ENCODE measurements at regions not wholly inside any gene's neighbourhood (a gene's known extent, or its start where the extent isn't known, plus 50 kb on each side); places are given as distances from the start of the nearest gene placed in this dataset.
A peak's percentile ranks its signal among the peaks of the same experiment; 100 is the strongest.

DNA sequence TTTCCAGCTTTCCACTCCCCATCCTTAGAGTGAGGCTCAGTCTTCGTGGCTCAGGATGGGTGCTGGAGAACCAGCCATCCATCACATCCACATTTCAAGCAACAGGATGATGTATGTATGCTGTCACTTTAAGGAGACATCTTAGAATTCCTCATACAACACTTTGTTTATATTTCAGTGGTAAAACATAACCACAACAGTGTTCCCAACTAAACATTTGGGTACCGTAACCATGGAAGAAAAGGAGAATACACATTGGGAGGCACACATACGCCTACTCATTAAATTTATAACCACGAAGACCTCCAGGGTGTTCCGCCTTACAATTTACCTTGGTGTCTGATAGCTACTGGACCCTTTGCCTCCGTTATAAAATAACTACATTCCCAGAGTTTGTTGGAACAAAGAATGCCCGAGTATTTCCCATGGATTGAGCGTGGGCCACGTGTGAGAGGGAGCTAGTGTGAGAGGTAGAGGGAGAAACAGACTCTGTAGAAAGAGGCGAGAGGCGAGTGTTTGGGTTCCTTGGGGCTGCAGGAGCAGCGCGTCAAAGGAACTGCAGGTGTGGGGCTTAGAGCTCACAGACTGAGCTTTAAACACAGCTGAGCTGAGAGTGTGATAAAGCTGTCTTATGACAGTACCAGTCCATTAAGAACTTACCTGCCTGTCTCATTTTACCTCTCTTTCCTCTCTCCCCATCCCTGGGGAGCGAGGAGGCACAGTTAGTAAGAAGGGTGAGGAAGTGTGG, 111.5 kb upstream of the USP24 start:
- no peak for DNase-seq (ENCODE audit: low read depth)

DNA sequence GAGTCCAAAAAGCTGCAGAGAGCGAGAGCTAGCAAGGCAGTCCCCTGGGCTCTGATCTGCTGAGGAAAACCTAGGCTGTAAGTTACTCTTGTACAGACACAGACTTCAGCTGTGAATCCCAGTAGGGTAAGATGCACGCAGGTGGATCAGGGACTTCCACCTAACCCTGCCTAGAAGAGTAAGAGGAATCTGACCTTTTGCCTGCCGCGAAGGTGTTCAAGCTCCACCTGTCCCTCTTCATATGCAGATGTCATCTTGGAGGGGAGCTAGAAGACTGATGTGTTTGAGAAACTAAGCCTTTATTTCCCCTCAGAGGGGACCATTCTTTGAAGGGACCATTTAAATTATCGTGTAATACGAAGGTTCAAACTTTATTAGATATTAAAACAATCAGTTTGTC, 108.6 kb upstream of the USP24 start:
- DNase-seq (ENCODE audit: low read depth) = no peak

DNA sequence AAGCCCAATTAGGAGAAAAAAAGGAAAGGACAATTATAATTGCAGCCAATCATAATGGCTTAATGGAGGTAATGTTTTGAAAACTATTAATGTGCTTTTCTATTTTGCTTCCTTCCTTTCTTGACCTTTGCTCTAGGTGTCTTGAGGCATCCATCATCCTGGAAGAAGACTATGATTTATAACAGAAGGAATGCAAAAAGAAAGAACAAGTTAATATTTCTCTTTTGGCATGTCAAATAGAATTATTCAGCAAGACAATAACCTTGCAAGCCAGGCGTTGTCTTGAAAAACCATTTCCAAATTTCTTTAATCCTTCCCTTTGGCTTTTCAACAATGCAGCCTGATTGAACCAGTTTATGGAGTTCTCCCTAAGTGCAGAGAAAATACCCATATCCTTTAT, 107.7 kb upstream of the USP24 start:
- no peak for DNase-seq (ENCODE audit: low read depth)

DNA sequence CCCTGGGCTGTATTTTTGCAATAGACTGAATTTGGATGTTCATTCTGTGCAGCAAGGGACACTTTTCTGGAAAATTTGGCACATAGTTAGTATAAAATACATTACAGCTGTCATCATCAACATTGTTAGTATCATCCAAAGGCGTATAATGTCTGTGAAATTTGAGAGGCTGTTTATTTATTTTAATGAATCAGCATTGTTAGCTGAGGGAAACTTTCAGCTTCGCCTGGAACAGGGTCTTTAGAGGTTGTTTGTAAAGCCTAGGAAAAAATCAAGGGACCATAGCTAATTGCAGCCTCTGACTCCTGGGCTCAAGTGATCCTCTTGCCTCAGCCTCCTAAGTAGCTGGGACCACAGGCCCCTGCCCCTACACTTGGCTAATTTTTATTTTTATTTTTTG, 106.8 kb upstream of the USP24 start:
- DNase-seq (ENCODE audit: low read depth) = no peak

DNA sequence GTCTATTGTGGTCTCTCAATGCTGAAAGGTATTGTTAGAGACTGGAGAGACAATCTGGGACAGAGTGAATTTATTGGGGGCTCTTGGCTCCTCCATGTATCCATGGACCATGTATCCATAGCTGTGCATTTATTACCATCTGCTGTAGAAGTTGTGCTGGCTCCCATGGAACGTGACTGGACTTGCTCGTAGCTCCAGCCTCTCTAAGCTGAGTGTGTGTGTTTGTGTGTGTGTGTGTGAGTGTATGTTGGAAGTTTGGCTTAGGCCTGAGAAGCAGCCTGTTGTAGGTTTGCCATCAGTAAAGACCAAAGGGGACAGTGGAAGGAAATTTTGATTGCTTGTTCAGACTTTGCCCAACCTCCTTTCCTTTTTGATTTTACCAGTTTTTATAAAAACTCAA, 105.7 kb upstream of the USP24 start:
- no peak for DNase-seq (ENCODE audit: low read depth)

DNA sequence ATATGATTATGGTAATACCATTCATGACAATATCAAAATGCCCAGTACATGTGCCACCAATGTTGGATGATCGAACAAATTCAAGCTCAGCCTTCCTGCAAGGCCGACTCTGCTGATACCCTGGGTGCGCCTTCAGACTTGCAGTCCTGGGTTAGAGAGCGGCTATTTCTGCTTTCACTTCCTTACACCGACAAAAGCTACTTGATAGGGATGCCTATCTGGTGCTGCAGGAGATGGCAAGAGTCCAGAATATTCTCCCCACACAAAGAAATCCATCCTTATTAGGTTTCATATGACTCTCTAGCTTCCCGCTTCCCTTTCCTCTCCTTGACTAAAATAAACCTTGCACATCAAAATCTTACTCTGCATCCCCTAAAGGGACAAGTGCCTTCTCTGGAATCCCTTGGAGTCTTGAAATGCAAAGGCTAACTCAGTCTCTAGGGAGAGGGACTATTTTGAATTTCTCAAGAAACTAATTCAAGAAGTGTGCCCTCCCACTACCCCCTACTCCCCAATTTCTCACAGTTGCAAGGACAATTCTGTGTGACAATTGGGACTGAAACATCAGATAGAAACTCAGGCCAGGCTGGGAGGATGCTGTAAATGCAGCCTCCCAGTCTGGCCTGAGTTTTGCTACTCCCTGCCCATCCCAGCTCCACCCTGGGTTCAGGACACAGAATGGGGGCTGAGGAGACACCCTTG, 103.1 kb upstream of the USP24 start:
- no peak for DNase-seq (ENCODE audit: low read depth)

DNA sequence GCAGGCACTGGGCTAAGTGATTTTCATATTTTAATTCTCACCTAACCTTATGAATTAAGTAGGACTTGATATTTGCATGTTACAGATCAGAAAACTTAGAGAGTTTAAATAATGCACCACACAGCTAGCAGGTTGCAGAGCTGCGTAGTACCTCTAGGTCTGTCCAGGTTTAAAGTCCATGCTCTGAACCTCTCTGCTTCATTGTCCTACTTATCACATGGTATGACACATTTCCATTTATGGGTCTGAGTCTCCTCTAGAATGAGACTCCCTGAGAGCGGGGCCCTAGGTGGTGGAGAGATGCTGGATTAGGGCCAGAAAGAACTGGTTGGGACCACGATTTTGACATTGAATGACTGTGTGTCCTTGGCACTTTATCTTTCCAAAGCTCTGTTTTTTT, 102.5 kb upstream of the USP24 start:
- DNase-seq (ENCODE audit: low read depth) = no peak

DNA sequence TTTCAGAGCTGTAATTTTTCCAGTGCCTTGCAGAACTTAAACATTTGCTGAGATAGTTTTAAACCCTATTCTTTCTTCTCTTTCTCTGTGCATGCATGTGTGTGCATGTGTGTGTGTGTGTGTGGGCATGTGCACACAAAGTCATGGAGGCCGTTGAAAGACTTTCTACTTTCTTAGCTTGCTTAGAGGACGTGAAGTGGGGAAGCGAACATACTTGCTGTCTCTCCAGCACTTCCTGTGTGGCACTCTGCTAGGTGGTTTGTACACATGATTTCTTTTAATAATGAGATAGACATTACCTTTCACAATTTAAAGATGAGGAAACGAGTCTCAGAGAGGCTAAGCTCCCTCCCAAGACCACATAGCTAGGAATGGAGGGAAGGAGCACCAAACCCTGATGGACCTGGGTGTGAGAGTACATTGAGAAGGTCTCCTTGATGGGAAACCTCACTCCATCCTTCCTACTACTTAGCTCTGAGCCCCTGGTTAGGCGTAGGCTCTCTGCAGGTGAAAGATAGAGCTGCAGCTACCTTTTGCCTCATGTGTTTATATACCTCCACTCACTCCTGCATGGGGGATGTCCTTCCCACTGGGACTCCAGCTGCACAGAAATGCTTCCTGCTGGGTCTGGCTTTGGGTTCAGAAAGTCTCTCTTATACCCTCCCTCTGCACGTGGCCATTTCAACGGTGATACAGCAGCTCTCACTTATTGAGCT, 101.9 kb upstream of the USP24 start:
- no peak for DNase-seq (ENCODE audit: low read depth)

DNA sequence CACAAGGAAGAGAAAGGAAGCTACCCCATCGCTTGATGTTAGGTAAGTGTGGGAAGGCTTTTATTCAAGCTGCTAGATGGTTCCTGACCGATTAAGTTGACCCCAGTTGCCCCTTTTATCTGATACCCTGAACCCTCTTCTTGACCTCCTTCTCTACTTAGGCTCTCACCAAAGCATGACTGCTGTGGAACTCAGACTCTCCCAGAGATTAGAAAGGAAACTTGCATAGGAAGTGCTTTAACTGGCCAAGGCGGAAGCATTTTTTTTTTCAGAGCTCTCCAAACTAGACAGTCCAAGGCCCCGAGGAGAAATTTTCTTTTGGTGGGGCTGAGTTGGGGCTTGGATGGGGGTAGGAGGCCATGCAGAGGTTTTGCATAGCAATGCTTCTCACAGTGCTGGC, 101.3 kb upstream of the USP24 start:
- DNase-seq (ENCODE audit: low read depth) = no peak

DNA sequence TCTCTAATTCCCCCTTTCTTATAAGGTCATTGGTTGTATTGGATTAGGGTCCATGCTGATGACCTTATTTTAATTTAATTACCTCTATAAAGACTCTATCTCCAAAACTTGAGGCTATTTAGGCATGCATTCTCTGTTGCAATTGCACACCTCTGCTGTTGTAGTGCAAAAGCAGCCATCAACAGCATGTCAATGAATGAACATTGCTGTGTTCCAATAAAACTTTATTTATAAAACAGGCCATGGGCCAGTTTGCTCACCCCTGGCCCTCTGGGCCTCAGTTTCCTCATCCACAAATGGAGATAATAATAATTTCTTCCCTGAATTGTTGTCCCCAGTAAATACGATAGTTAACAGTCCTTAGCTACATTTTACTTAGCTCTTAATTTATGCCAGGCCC, 100.4 kb upstream of the USP24 start:
- no peak for DNase-seq (ENCODE audit: low read depth)

DNA sequence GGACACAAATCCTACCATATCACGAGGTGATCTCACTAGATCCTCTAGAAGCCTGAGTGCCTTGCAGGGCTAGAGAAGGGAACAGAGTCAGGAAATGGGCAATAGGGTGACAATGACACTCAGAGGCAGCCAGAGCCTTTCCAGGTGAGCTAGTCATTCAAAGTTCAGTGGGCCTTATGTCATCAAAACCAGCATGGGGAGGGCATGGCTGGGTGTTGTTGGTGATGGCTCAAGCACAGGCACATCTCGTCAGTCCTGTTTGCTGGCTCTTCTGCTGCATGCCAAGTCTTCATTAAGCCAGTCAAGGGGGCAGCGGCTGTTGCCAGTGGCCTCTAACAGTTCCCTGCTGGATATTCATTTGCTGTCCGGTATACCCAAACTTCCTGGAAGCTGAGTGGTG, 99.6 kb upstream of the USP24 start:
- no peak for DNase-seq (ENCODE audit: low read depth)

DNA sequence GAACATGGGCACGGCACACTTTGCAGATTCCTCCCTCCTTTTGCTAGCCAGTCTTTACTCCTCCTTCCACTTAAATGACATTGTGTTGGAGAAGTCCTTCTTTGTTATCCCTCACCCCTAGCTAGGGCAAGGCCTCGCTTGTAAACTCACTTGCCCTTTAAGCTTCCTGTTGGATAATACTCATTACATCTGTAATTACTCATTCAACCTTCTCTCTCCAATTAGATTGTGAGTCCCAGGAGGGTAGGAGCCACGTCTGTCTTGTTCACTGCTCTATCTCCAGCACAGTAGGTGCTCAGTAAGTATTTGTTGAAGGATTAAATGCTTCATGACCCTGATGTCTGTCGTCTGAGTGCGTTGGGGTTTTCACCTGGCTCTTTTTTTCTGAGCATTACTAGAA, 98.7 kb upstream of the USP24 start:
- no peak for DNase-seq (ENCODE audit: low read depth)

DNA sequence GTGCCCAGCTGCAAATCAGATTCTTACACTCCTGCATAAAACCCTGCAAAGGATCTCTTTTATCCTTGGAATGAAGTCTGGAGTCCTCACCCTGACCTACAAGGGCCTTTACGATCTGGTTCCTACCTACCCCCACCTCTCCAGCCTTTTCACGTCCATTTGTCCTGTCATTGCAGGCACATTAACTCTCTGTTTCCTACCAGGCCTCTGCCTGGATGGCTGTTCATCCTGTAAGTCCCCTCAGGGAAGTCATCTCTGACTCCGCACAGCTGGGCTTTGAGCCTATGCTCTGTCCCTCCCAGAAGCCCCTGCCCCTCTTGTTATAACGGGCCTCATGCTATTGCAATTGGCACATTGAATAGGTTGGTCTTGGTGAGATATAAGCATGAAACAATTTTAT, 96.8 kb upstream of the USP24 start:
- no peak for DNase-seq (ENCODE audit: low read depth)

DNA sequence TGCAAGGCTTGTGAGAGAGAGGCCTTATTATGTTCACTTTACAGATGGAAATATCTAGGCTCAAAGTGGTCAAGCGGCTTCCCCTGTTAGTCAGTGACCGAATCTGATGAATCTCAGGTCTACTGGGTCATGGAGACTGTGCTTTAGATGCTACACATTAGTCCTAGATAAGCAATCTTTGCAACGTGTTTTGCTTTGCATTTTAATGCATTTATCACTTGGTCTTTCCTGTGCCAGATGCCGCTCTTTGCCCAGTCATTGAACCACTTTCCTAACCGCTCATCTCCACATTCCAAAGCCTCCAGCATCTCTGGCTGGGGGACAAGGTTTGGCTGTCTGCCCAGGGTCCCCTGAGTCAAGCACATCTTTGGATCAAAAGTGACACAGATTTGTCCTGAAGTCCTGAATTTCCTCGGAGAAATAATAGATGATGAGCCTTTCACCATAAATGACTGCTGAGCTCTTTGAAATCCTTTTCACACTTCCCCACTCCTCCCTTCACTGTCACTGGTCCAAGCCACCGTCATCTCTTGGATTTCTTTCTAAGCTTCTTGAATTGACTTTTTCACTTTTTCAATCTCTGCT, 96.0 kb upstream of the USP24 start:
- DNase-seq (ENCODE audit: low read depth) = no peak

DNA sequence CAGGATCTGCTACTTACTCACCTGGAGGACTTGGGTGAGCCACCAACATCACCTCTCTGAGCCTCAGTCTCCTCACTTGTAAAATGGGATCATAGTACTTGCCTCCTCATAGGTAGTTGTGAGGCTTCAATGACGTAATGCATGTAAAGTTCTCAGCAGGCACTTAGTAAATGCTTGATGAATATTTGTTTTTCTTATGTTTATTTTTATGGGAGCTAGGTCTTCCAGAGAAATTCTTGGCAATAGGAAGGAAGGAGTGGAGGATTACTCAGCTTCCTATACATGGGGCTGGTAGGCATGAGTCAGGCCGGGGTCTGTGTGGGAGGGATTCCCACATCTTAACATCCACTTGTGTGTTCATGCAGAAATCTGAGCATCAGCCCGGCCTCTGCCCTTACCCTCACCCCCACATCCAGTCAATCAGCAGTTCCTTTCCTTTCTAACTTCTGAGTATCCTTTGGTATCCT, 95.4 kb upstream of the USP24 start:
- DNase-seq (ENCODE audit: low read depth) = peak; percentile 99

DNA sequence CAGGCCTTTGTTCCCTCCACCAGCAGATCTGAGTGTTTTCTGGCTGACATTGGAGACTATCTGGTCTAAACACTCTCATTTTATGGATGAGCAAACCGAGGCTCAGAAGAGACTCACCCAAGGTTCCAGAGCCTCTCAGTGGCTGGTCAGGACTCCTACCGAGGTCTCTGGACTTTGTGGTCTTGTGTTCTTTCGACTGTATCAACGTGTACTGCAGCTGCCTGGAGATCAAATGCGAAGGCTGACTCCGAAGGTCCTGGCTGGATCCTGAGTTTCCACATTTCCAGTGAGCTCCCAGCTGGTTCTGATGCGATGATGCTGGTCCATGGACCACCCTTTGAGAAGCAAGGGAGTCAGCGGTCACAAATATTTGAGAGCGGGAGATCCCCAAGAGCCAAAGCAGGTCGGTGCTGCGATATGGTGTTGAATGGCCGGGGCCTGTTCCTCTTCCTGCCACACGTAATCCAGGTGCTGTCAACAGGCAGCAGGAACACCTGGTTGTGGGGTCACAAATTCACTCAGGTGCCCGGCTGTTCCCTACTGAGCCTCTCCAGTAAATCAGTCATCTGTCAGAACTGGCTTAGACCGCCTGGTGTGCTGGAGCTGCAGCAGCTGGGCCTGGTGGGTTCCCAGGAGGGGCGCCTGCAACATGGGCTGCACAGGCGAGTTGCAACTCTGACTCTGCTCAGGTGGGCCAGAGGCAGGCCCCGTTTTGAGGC, 94.8 kb upstream of the USP24 start:
- DNase-seq (ENCODE audit: low read depth) = no peak

DNA sequence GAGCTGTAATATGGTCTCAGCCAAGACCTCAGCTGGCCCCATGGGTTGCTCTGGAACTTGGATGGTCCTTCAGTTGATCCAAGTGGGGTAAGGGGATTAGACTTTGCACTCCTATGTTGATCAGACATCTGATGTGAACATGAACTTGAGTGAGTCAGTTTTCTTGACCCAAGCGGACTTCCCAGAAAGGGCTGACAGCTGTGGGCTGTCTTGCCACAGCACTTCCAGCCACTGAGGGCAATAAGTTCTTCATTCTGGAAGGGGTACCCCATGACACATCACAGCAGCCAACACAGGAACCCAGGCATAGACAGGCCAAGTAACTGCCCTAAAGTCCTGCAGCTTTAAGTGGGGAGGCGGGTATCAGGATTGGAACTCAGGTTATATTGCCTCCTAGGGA, 93.9 kb upstream of the USP24 start:
- DNase-seq (ENCODE audit: low read depth) = no peak

DNA sequence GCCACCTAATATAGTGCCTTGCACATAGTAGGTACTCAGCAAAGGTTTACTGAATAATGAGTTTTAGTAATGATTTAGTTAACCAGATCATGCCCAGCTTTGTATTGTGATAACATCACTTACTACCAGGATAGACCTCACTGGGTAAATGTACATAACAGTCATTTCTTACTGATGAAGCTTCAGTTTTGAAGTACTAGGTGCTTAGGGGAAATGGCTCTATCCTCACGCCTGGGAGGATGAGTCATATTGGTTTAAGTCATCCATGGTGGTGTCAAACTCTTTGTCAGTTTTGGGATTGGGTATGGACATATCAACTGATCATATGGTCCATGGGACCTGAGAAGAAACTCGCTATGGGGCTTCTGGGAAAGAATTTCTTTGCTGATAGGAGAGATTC, 90.6 kb upstream of the USP24 start:
- no peak for DNase-seq (ENCODE audit: low read depth)

DNA sequence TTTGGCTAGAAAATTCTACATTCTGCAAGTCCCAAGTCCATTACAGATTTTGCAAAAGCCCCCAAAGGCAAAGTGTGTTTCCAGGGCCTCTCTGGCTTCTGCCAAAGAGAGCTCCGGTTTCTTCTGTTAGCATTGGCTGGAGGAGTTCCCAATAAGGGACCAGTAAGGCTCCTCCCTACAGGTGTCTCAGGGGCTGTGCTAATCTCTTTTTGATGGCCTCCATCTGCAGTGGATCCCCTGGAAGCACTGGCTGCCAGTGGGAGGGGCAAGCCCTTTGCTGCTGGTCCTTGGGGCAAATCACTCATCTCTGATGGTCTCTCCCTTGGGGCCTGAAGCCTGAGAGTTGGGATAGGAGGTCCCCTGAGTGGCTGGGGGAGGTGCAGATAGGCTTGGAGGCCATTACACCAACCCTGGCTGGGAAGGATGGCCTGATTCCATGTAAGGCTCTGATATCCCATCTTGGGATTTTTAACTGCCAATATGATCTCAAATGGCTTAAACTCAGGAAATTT, 89.1 kb upstream of the USP24 start:
- DNase-seq (ENCODE audit: low read depth) = no peak

DNA sequence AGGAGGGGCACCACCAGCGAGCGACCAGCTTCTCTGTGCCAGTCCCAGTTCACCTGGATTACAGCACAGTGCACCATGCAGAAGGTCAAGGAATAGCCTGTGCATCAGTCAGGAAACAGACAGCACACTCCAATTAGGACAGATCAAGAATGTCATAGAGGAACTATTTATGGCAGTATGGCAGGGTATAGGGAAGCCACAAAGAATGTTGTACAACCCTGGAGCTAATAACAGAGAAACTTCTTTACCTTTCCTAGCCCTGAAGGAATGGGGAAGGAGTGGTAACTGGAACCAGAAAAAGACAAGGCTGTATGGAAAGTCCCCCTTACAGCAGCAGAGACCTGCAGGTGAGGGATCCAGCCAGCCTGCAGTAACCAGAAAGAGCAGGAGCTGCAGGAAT, 87.8 kb upstream of the USP24 start:
- DNase-seq (ENCODE audit: low read depth) = no peak

DNA sequence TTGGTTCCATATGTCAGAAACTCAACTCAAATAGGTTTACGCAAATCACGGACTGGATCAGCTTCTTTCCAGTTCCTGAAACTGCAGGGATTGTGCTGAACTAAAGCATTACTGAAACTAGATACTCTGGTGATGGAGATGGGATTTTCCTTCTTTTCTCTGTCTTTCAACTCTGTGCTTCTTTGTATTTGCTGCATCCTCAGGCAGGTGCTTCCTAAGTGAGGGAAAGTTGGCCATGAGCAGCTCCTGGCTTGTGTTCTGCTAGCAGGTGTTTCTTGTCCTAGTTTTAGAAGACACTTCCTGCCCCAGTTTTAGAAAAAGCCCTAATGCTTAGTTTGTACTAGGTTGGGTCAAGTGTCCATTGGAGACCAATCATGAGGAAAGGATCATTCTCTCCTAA, 86.7 kb upstream of the USP24 start:
- DNase-seq (ENCODE audit: low read depth) = no peak

DNA sequence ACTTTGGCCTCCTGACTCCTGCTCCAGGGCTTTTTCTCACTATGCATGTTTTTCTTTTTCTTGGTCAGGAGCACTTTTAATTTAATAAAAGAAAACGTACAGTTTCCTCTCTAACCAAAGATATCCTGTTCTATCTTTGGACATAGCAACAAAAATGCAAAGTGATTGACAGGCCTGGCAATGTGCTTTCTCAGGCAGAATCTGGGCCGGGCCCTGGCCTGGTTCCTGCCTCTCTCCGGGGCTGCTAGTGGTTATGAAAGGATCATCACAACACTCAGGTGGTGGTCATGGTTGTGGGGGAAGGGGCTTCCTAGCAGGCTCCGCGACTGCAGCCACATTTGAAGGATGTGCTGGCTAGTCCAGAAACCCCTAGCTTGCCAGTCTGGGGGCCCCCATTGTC, 85.8 kb upstream of the USP24 start:
- no peak for DNase-seq (ENCODE audit: low read depth)

Data from non-pigmented ciliary epithelial cell (primary cell).